GM18517 (cell line): ENCODE measurements at regions not wholly inside any gene's neighbourhood (a gene's known extent, or its start where the extent isn't known, plus 50 kb on each side); places are given as distances from the start of the nearest gene placed in this dataset.
"Not testable (repeated sequence)": the region's sequence is repeated elsewhere in the genome, so short reads cannot be mapped to it uniquely, and the experiment has no call there.

Experiments used
- ATAC-seq: cut with Tn5 transposase; IDR thresholded peaks from one replicate; pipeline ENCODE4 v1.9.1; 2021; ENCODE audit warnings: mild to moderate bottlenecking, moderate library complexity; ENCODE audit not compliant: unreplicated experiment

- ATAC-seq: no peak
These were observed 805.7 kb upstream of the SEMA6A start for GRCh38 chr5:117380316-117380715.

GRCh38 chr5:117379521-117379920, 804.9 kb upstream of the SEMA6A start:
- ATAC-seq: no peak

GRCh38 chr5:117376748-117377147, 802.1 kb upstream of the SEMA6A start:
- no peak for ATAC-seq

GRCh38 chr5:117359895-117360294, 785.3 kb upstream of the SEMA6A start:
- ATAC-seq: no peak

GRCh38 chr5:117357886-117358285, 783.3 kb upstream of the SEMA6A start:
- ATAC-seq: no peak

GRCh38 chr5:117347280-117347679, 772.7 kb upstream of the SEMA6A start:
- ATAC-seq: no peak

- ATAC-seq: not testable (repeated sequence)
These were observed 769.1 kb upstream of the SEMA6A start for GRCh38 chr5:117343726-117344125.

GRCh38 chr5:117337064-117337749, 762.6 kb upstream of the SEMA6A start:
- ATAC-seq: no peak

- ATAC-seq: no peak
These were observed 761.6 kb upstream of the SEMA6A start for GRCh38 chr5:117336208-117336607.

- ATAC-seq: no peak
These were observed 758.4 kb upstream of the SEMA6A start for GRCh38 chr5:117333011-117333410.

GRCh38 chr5:117332341-117332740, 757.7 kb upstream of the SEMA6A start:
- ATAC-seq: no peak

- ATAC-seq: no peak
These were observed 752.9 kb upstream of the SEMA6A start for GRCh38 chr5:117327511-117327910.

GRCh38 chr5:117326997-117327396, 752.4 kb upstream of the SEMA6A start:
- no peak for ATAC-seq

- no peak for ATAC-seq
These were observed 743.9 kb upstream of the SEMA6A start for GRCh38 chr5:117318528-117318927.

GRCh38 chr5:117315170-117315569, 740.5 kb upstream of the SEMA6A start:
- ATAC-seq: no peak

GRCh38 chr5:117304512-117305107, 730.0 kb upstream of the SEMA6A start:
- not testable (repeated sequence) for ATAC-seq

- ATAC-seq: no peak
These were observed 728.3 kb upstream of the SEMA6A start for GRCh38 chr5:117302949-117303348.

- ATAC-seq: no peak
These were observed 727.9 kb upstream of the SEMA6A start for GRCh38 chr5:117302473-117302872.

- ATAC-seq: no peak
These were observed 725.3 kb upstream of the SEMA6A start for GRCh38 chr5:117299936-117300328.

- no peak for ATAC-seq
These were observed 724.8 kb upstream of the SEMA6A start for GRCh38 chr5:117299224-117299935.

GRCh38 chr5:117296872-117297271, 722.2 kb upstream of the SEMA6A start:
- ATAC-seq: no peak

- ATAC-seq: no peak
These were observed 721.3 kb upstream of the SEMA6A start for GRCh38 chr5:117295941-117296340.
